GM23338 (cell line): ENCODE measurements at regions not wholly inside any gene's neighbourhood (a gene's known extent, or its start where the extent isn't known, plus 50 kb on each side); places are given as distances from the start of the nearest gene placed in this dataset.

Experiments used
- CREB1 ChIP-seq: fragments of 250-450 bp; sonication (Bioruptor Pico); IDR thresholded peaks from 2 replicates; pipeline ENCODE4 v1.5.0; 2020; ENCODE audit warnings: low read depth, mild to moderate bottlenecking, moderate library complexity
- EZH2 ChIP-seq: fragments of 200-600 bp; sonication (generic); IDR thresholded peaks from one replicate; pipeline ENCODE4 v1.8.0; 2017; ENCODE audit warnings: antibody characterized with exemption, mild to moderate bottlenecking, low read depth; ENCODE audit not compliant: unreplicated experiment
- EZH2phosphoT487 ChIP-seq: fragments of 200-600 bp; sonication (generic); IDR thresholded peaks from one replicate; pipeline ENCODE4 v1.8.1; 2018; ENCODE audit warnings: antibody characterized with exemption; ENCODE audit not compliant: unreplicated experiment
- JUNB ChIP-seq: IDR thresholded peaks from one replicate; pipeline ENCODE4 v1.6.1; 2016; ENCODE audit warnings: antibody characterized with exemption; ENCODE audit not compliant: unreplicated experiment
- POLR2AphosphoS5 ChIP-seq: IDR thresholded peaks from 2 replicates; pipeline ENCODE4 v1.6.1; 2016; ENCODE audit warnings: antibody characterized with exemption, low read depth
- STAT1 ChIP-seq: IDR thresholded peaks from one replicate; pipeline ENCODE4 v1.6.1; 2016; ENCODE audit warnings: antibody characterized with exemption; ENCODE audit not compliant: unreplicated experiment
- ZNF114 ChIP-seq: fragments of 250-450 bp; sonication (Bioruptor Pico); IDR thresholded peaks from 2 replicates; pipeline ENCODE4 v1.5.0; 2020; ENCODE audit warnings: mild to moderate bottlenecking, moderate library complexity
- ZNF331 ChIP-seq: fragments of 250-450 bp; sonication (Bioruptor Pico); IDR thresholded peaks from 2 replicates; pipeline ENCODE4 v1.5.0; 2020; ENCODE audit warnings: low read depth, mild to moderate bottlenecking, moderate library complexity
- TF ChIP-seq, protein P1 (sequence below), 2 experiments: fragments of 200-600 bp in 1 of 2; sonication (generic) in 1 of 2; conservative IDR thresholded peaks; 2 replicates each; pipeline versions ENCODE4 v1.5.1 to v1.6.1; 2016 to 2017; ENCODE audit warnings: antibody characterized with exemption in 2 of 2, low read depth in 2 of 2, mild to moderate bottlenecking in 2 of 2, moderate library complexity in 1 of 2
- TF ChIP-seq, protein P2 (sequence below): IDR thresholded peaks from one replicate; pipeline ENCODE4 v1.6.1; 2018; ENCODE audit warnings: antibody characterized with exemption; ENCODE audit not compliant: unreplicated experiment
- TF ChIP-seq, protein P3 (sequence below): fragments of 250-450 bp; sonication (Bioruptor Pico); IDR thresholded peaks from 2 replicates; pipeline ENCODE4 v1.5.0; 2020; ENCODE audit warnings: mild to moderate bottlenecking, moderate library complexity

DNA sequence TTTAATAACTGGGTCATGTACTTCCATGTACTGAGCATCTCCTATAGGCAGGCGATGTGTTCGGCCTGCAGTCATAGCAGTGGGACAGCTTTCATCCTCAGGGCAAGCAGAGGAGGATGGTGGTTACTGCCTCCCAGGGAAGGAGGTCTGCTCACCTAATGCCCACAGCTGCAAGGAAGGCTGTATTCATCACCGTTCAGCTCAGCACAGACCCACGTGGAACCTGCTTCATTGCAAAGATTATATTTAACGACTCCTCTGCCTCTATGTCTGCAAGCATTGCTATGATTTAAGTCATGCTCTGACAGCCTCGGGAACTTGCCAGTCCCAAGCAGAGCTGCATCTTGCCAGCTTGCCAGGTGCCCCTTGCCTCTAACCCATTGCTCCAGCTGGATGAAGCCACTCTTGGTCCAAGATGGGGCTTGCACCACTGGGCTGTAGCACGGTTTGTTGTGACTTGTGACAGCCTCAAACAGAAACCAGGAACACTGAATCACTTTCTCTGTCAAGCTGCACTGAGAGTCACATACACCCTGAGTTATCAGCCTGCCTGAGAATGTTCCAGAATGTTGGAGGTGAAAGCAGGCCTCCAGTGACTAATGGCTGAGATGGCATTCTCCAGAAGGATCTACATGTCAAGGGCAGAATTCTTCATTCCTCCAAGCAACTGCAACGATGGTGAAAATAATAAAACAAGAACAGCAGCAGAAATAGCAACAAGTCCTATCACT, 651.1 kb upstream of the ID2 start:
- TF ChIP-seq, protein P1, sequence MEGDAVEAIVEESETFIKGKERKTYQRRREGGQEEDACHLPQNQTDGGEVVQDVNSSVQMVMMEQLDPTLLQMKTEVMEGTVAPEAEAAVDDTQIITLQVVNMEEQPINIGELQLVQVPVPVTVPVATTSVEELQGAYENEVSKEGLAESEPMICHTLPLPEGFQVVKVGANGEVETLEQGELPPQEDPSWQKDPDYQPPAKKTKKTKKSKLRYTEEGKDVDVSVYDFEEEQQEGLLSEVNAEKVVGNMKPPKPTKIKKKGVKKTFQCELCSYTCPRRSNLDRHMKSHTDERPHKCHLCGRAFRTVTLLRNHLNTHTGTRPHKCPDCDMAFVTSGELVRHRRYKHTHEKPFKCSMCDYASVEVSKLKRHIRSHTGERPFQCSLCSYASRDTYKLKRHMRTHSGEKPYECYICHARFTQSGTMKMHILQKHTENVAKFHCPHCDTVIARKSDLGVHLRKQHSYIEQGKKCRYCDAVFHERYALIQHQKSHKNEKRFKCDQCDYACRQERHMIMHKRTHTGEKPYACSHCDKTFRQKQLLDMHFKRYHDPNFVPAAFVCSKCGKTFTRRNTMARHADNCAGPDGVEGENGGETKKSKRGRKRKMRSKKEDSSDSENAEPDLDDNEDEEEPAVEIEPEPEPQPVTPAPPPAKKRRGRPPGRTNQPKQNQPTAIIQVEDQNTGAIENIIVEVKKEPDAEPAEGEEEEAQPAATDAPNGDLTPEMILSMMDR (conservative IDR thresholded peaks at IDR 0.05; ENCODE audit: low read depth in 2 of 2), result no peak
- no peak for TF ChIP-seq POLR2AphosphoS5
- TF ChIP-seq STAT1, result no peak
- TF ChIP-seq, protein P2, sequence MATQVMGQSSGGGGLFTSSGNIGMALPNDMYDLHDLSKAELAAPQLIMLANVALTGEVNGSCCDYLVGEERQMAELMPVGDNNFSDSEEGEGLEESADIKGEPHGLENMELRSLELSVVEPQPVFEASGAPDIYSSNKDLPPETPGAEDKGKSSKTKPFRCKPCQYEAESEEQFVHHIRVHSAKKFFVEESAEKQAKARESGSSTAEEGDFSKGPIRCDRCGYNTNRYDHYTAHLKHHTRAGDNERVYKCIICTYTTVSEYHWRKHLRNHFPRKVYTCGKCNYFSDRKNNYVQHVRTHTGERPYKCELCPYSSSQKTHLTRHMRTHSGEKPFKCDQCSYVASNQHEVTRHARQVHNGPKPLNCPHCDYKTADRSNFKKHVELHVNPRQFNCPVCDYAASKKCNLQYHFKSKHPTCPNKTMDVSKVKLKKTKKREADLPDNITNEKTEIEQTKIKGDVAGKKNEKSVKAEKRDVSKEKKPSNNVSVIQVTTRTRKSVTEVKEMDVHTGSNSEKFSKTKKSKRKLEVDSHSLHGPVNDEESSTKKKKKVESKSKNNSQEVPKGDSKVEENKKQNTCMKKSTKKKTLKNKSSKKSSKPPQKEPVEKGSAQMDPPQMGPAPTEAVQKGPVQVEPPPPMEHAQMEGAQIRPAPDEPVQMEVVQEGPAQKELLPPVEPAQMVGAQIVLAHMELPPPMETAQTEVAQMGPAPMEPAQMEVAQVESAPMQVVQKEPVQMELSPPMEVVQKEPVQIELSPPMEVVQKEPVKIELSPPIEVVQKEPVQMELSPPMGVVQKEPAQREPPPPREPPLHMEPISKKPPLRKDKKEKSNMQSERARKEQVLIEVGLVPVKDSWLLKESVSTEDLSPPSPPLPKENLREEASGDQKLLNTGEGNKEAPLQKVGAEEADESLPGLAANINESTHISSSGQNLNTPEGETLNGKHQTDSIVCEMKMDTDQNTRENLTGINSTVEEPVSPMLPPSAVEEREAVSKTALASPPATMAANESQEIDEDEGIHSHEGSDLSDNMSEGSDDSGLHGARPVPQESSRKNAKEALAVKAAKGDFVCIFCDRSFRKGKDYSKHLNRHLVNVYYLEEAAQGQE, result no peak
- TF ChIP-seq ZNF114, result no peak
- no peak for TF ChIP-seq EZH2
- no peak for TF ChIP-seq EZH2phosphoT487
- TF ChIP-seq CREB1 (CRISPR knock-in tag), result no peak
- TF ChIP-seq ZNF331 (CRISPR knock-in tag), result no peak
- no peak for TF ChIP-seq JUNB
- TF ChIP-seq, protein P3, sequence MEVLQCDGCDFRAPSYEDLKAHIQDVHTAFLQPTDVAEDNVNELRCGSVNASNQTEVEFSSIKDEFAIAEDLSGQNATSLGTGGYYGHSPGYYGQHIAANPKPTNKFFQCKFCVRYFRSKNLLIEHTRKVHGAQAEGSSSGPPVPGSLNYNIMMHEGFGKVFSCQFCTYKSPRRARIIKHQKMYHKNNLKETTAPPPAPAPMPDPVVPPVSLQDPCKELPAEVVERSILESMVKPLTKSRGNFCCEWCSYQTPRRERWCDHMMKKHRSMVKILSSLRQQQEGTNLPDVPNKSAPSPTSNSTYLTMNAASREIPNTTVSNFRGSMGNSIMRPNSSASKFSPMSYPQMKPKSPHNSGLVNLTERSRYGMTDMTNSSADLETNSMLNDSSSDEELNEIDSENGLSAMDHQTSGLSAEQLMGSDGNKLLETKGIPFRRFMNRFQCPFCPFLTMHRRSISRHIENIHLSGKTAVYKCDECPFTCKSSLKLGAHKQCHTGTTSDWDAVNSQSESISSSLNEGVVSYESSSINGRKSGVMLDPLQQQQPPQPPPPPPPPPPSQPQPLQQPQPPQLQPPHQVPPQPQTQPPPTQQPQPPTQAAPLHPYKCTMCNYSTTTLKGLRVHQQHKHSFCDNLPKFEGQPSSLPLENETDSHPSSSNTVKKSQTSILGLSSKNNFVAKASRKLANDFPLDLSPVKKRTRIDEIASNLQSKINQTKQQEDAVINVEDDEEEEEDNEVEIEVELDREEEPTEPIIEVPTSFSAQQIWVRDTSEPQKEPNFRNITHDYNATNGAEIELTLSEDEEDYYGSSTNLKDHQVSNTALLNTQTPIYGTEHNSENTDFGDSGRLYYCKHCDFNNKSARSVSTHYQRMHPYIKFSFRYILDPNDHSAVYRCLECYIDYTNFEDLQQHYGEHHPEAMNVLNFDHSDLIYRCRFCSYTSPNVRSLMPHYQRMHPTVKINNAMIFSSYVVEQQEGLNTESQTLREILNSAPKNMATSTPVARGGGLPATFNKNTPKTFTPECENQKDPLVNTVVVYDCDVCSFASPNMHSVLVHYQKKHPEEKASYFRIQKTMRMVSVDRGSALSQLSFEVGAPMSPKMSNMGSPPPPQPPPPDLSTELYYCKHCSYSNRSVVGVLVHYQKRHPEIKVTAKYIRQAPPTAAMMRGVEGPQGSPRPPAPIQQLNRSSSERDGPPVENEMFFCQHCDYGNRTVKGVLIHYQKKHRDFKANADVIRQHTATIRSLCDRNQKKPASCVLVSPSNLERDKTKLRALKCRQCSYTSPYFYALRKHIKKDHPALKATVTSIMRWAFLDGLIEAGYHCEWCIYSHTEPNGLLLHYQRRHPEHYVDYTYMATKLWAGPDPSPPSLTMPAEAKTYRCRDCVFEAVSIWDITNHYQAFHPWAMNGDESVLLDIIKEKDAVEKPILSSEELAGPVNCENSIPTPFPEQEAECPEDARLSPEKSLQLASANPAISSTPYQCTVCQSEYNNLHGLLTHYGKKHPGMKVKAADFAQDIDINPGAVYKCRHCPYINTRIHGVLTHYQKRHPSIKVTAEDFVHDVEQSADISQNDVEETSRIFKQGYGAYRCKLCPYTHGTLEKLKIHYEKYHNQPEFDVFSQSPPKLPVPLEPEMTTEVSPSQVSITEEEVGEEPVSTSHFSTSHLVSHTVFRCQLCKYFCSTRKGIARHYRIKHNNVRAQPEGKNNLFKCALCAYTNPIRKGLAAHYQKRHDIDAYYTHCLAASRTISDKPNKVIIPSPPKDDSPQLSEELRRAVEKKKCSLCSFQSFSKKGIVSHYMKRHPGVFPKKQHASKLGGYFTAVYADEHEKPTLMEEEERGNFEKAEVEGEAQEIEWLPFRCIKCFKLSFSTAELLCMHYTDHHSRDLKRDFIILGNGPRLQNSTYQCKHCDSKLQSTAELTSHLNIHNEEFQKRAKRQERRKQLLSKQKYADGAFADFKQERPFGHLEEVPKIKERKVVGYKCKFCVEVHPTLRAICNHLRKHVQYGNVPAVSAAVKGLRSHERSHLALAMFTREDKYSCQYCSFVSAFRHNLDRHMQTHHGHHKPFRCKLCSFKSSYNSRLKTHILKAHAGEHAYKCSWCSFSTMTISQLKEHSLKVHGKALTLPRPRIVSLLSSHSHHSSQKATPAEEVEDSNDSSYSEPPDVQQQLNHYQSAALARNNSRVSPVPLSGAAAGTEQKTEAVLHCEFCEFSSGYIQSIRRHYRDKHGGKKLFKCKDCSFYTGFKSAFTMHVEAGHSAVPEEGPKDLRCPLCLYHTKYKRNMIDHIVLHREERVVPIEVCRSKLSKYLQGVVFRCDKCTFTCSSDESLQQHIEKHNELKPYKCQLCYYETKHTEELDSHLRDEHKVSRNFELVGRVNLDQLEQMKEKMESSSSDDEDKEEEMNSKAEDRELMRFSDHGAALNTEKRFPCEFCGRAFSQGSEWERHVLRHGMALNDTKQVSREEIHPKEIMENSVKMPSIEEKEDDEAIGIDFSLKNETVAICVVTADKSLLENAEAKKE (CRISPR knock-in tag), result no peak
